ENCODE measurements at regions not wholly inside any gene's neighbourhood (a gene's known extent, or its start where the extent isn't known, plus 50 kb on each side); places are given as distances from the start of the nearest gene placed in this dataset.

DNA sequence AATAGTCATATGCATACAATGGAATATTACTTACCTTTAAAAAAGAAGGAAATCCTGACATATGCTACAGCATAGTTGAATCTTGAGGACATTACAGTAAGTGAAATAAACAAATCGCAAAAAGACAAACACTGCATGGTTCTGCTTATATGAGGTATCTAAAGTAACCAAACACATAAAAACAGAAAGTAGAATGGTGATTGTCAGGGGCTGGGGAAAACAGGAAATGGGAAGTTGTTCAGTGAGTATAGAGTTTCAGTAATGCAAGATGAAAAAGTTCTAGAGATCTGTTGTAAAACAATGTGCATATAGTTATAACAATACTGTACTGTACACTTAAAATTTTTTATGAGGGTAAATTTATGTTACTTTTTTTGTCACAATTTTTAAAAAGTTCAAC lies 219.4 kb downstream of the KLF5 start:
- Histone ChIP-seq H2BK5ac (ENCODE audit: low read depth, low read length, poor library complexity, severe bottlenecking) (no peak overlapping the region), H3K14ac (replicated peaks; ENCODE audit: low read depth, low read length) (no peak overlapping the region), H3K9me3 (ENCODE audit: control insufficient read depth, insufficient read depth, low read length) (no peaks in the 10 kb centered on the region), H4K8ac (ENCODE audit: low read depth in 2 of 2, low read length in 2 of 2) (no peak overlapping the region), H3K9me1 (ENCODE audit: insufficient read depth, low read length) (no peaks in the 10 kb centered on the region; the same call in 1 of the 2 replicates), H3K56ac (ENCODE audit: extremely low read depth, insufficient read depth, low read length) (no peak overlapping the region), H3K27me3 (ENCODE audit: control insufficient read depth, insufficient read depth, low read length) (no peaks in the 10 kb centered on the region), H3K9ac (ENCODE audit: low read depth, low read length) (no peak overlapping the region), H3K79me1 (ENCODE audit: low read depth in 1 of 2, low read length in 2 of 2) (no peaks in the 10 kb centered on the region), H3K4ac (ENCODE audit: low read depth, low read length) (no peak overlapping the region), H2AK5ac (ENCODE audit: low read depth, low read length) (no peak overlapping the region), H2AK9ac (replicated peaks; ENCODE audit: low read depth, low read length, poor library complexity) (no peak overlapping the region), H4K5ac (ENCODE audit: low read depth, low read length) (no peak overlapping the region), H3K18ac (ENCODE audit: low read depth, low read length) (no peak overlapping the region), H2BK120ac (ENCODE audit: low read depth, low read length) (no peak overlapping the region), H4K20me1 (ENCODE audit: insufficient read depth, low read length) (no peaks in the 10 kb centered on the region), H2AFZ (replicated peaks; ENCODE audit: low read length, poor library complexity) (no peak overlapping the region), H3K4me1 (ENCODE audit: control insufficient read depth, insufficient read depth, low read length) (peaks cover 6% of the 10 kb centered on the region; the same call in 1 of the 2 replicates), H2BK15ac (ENCODE audit: low read depth, low read length) (no peak overlapping the region), H2BK20ac (ENCODE audit: low read depth, low read length) (no peak overlapping the region), H3K4me2 (ENCODE audit: low read depth, low read length) (no peak overlapping the region), H3K4me3 (ENCODE audit: insufficient read depth, low read depth, low read length) (no peak overlapping the region), H3K36me3 (ENCODE audit: control insufficient read depth, insufficient read depth, low read length) (no peaks in the 10 kb centered on the region), H3K23ac (ENCODE audit: low read depth, low read length) (no peak overlapping the region), H4K91ac (ENCODE audit: insufficient read depth, low read depth, low read length) (no peak overlapping the region), H3K27ac (ENCODE audit: insufficient read depth, low read length) (no peak overlapping the region)
- BruUV-seq (replicated peaks): no TSS peak
- ChIA-PET POLR2A (ENCODE audit: unreplicated experiment) (no interaction called here), CTCF (no interaction called here)
- dilution Hi-C loops (cut with HindIII; ENCODE audit: low sequenced_read_pairs, unreplicated experiment) (no loop called here), intact Hi-C loops (cut with micrococcal nuclease) (loop anchor here (10.0 kb wide), 1 partner anchor 143 kb away; no protein-coding TSS in a partner anchor), in situ Hi-C loops (cut with MboI; ENCODE audit: low sequenced_read_pairs) (no loop called here)
- no peak for ATAC-seq (ENCODE audit: low read depth)
- no peak for DNase-seq
- TF ChIP-seq NFE2L2 (IDR thresholded peaks at IDR 0.05; ENCODE audit: low read depth, low read length): no peak
- no peak for TF ChIP-seq MAZ (IDR thresholded peaks at IDR 0.05; ENCODE audit: borderline replicate concordance, low read depth, low read length)
- no peak for TF ChIP-seq RAD21 (IDR thresholded peaks at IDR 0.05; ENCODE audit: low read length)
- TF ChIP-seq RCOR1 (IDR thresholded peaks at IDR 0.05; ENCODE audit: insufficient replicate concordance, low read length): no peak
- no peak for TF ChIP-seq CHD1 (IDR thresholded peaks at IDR 0.05; ENCODE audit: low read depth, low read length)
- no peak for TF ChIP-seq FOS (IDR thresholded peaks at IDR 0.05; ENCODE audit: low read depth, low read length)
- TF ChIP-seq CEBPB (IDR thresholded peaks at IDR 0.05; ENCODE audit: low read depth, low read length): no peak
- TF ChIP-seq POLR2A (IDR thresholded peaks at IDR 0.05; ENCODE audit: low read depth, low read length): no peak
- no CpG with 5 or more reads among the region's 1 CpG for WGBS, 2 experiments (ENCODE audit: extremely low coverage in 2 of 2, insufficient read length in 1 of 2)
